Lower lobe of right lung (tissue), 2 donors: ENCODE measurements at regions not wholly inside any gene's neighbourhood (a gene's known extent, or its start where the extent isn't known, plus 50 kb on each side); places are given as distances from the start of the nearest gene placed in this dataset.

ENCODE experiments used
- ATAC-seq, 2 donors: fragments of 200-7000 bp; cut with Tn5 transposase; one replicate each; pipeline ENCODE4 v1.9.1; 2020 to 2022; ENCODE audit warnings: mild to moderate bottlenecking in 2 of 2, moderate library complexity in 2 of 2
- DNase-seq: peaks from one replicate; pipeline ENCODE4 v3.0.0-alpha.2; 2020
- H3K27ac ChIP-seq: fragments of 200-600 bp; one replicate; pipeline ENCODE4 v1.8.0; 2022
- H3K27me3 ChIP-seq: fragments of 200-600 bp; one replicate; pipeline ENCODE4 v1.8.0; 2022; ENCODE audit warnings: low read depth
- H3K36me3 ChIP-seq: fragments of 200-600 bp; one replicate; pipeline ENCODE4 v1.8.0; 2022; ENCODE audit warnings: mild to moderate bottlenecking
- H3K4me1 ChIP-seq: fragments of 200-600 bp; one replicate; pipeline ENCODE4 v1.8.0; 2022
- H3K4me3 ChIP-seq: fragments of 200-600 bp; one replicate; pipeline ENCODE4 v1.8.0; 2022; ENCODE audit warnings: mild to moderate bottlenecking
- H3K9me3 ChIP-seq: fragments of 200-600 bp; one replicate; pipeline ENCODE4 v1.8.0; 2022
- intact Hi-C: fragments of 100-400 bp; cut with DNase I; formaldehyde crosslinking; loops from one replicate; pipeline ENCODE4 v1.11.0; 2022
- TF ChIP-seq, protein P1 (sequence below): fragments of 200-600 bp; IDR thresholded peaks from one replicate; pipeline ENCODE4 v1.8.0; 2022; ENCODE audit warnings: antibody characterized with exemption, mild to moderate bottlenecking
- donor health status: DM: no; HTN: yes; CAD: no; lungs with severe emphysema.

- TF ChIP-seq, protein P1, sequence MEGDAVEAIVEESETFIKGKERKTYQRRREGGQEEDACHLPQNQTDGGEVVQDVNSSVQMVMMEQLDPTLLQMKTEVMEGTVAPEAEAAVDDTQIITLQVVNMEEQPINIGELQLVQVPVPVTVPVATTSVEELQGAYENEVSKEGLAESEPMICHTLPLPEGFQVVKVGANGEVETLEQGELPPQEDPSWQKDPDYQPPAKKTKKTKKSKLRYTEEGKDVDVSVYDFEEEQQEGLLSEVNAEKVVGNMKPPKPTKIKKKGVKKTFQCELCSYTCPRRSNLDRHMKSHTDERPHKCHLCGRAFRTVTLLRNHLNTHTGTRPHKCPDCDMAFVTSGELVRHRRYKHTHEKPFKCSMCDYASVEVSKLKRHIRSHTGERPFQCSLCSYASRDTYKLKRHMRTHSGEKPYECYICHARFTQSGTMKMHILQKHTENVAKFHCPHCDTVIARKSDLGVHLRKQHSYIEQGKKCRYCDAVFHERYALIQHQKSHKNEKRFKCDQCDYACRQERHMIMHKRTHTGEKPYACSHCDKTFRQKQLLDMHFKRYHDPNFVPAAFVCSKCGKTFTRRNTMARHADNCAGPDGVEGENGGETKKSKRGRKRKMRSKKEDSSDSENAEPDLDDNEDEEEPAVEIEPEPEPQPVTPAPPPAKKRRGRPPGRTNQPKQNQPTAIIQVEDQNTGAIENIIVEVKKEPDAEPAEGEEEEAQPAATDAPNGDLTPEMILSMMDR, result no peak
- Histone ChIP-seq H3K4me1 (no peaks in the 10 kb centered on the region), H3K4me3 (no peak overlapping the region), H3K27me3 (no peaks in the 10 kb centered on the region), H3K9me3 (no peaks in the 10 kb centered on the region), H3K36me3 (no peaks in the 10 kb centered on the region), H3K27ac (no peak overlapping the region)
- intact Hi-C loops, result no loop called here
- no peak for ATAC-seq
- DNase-seq, result no peak
Observed at GRCh38 chrX:16005917-16006316, 117.4 kb upstream of the GRPR start.

DNA sequence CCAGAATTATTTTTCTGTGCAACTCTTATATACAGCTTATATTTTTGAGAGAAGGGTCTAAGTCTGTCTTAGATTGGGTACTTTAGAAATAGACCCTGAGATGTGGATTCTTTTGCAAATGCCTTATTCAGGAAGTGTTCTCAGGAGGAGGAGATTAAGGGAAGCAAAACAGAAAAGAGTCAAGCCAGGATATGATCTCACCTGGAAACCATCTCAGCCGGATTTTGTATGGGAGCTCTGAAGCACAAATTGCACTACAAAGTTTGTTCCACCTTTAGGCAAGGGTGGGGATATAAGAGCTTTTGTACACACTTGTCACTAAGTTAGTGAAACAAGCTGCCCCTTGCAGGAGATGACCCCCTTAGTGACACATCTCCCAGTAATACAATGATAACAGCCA, 121.2 kb upstream of the GRPR start:
- DNase-seq, result no peak
- no peak for ATAC-seq
- TF ChIP-seq, protein P1, result no peak
- no peak overlapping the region for H3K4me3 ChIP-seq
- no peak overlapping the region for H3K27ac ChIP-seq
- H3K27me3 ChIP-seq, result no peaks in the 10 kb centered on the region
- H3K36me3 ChIP-seq, result no peaks in the 10 kb centered on the region
- no peaks in the 10 kb centered on the region for H3K4me1 ChIP-seq
- H3K9me3 ChIP-seq, result no peaks in the 10 kb centered on the region
- intact Hi-C loops, result no loop called here

DNA sequence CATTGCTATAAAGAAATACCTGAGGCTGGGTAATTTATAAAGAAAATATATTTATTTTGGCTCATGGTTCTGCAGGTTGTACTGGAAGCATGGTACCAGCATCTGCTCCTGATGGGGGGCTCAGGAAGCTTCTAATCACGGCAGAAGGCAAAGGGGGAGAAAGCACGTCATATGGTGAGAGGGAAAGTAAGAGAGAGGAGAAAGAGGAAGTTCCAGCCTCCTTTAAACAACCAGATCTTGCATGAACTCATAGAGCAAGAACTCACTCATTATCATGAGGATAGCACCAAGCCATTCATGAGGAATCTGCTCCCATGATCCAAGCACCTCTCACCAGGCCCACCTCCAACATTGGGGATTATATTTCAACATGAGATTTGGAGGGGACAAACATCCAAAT, 125.0 kb upstream of the GRPR start:
- ATAC-seq, result no peak
- no peak for DNase-seq
- intact Hi-C loops, result no loop called here
- Histone ChIP-seq H3K4me3 (no peak overlapping the region), H3K9me3 (no peaks in the 10 kb centered on the region), H3K27me3 (no peaks in the 10 kb centered on the region), H3K36me3 (no peaks in the 10 kb centered on the region), H3K4me1 (no peaks in the 10 kb centered on the region), H3K27ac (no peak overlapping the region)
- TF ChIP-seq, protein P1, result no peak

- H3K4me3 ChIP-seq, result no peak overlapping the region
- H3K36me3 ChIP-seq, result no peaks in the 10 kb centered on the region
- H3K4me1 ChIP-seq, result no peaks in the 10 kb centered on the region
- no peak for DNase-seq
- intact Hi-C loops, result no loop called here
- TF ChIP-seq, protein P1, result no peak
- no peak overlapping the region for H3K27ac ChIP-seq
- no peak for ATAC-seq
- H3K27me3 ChIP-seq, result no peaks in the 10 kb centered on the region
- H3K9me3 ChIP-seq, result no peaks in the 10 kb centered on the region
Observed at GRCh38 chrX:15989716-15990115, 133.6 kb upstream of the GRPR start.

- Histone ChIP-seq H3K36me3 (no peaks in the 10 kb centered on the region), H3K4me1 (no peaks in the 10 kb centered on the region), H3K27me3 (no peaks in the 10 kb centered on the region), H3K9me3 (no peaks in the 10 kb centered on the region), H3K4me3 (no peak overlapping the region), H3K27ac (no peak overlapping the region)
- intact Hi-C loops, result no loop called here
- DNase-seq, result no peak
- TF ChIP-seq, protein P1, result no peak
- ATAC-seq, result no peak
Observed at GRCh38 chrX:15988661-15989603, 134.3 kb upstream of the AP1S2 start.
